Right ventricle myocardium inferior (tissue), 1 donor: ENCODE measurements at regions not wholly inside any gene's neighbourhood (a gene's known extent, or its start where the extent isn't known, plus 50 kb on each side); places are given as distances from the start of the nearest gene placed in this dataset.
A peak's percentile ranks its signal among the peaks of the same experiment; 100 is the strongest.
"Not testable (repeated sequence)": the region's sequence is repeated elsewhere in the genome, so short reads cannot be mapped to it uniquely, and the experiment has no call there.

Source experiments
- ATAC-seq: fragments of 200-7000 bp; cut with Tn5 transposase; one replicate; pipeline ENCODE4 v1.9.1; 2020; ENCODE audit warnings: mild to moderate bottlenecking, moderate library complexity
- DNase-seq: peaks from one replicate; pipeline ENCODE4 v3.0.0; 2021; ENCODE audit errors: missing footprints
- intact Hi-C: fragments of 100-400 bp; cut with DNase I; formaldehyde crosslinking; loops from one replicate; pipeline ENCODE4 v1.11.0; 2022
- donor health status: DM: no; HTN: yes; CAD: no; lungs with severe emphysema.

- no peak for ATAC-seq
- intact Hi-C loops, result loop anchor here (5.0 kb wide), 1 partner anchor 163 kb away; no protein-coding TSS in a partner anchor
- DNase-seq, result no peak
These were observed 222.6 kb upstream of the CHAC2 start for GRCh38 chr2:53544871-53545558.

DNA sequence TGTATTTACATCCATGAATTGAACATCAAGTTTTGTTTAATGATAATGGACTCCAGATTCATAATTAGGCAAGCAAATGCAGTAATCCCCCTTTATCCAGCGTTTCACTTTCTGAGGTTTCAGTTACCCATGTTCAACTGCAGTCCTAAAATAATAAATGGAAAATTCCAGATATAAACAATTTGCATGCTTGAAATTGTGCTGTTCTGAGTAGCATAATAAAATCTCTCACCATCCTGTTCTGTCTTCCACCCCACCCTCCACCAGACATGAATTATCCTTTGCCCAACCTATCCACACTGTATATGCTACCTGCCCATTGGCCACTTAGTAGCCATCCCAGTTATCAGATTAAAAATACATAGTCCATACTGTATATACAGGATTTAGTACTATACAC, 224.5 kb upstream of the CHAC2 start:
- no peak for DNase-seq
- intact Hi-C loops, result no loop called here

GRCh38 chr2:53536583-53537361, 230.8 kb upstream of the CHAC2 start:
- DNase-seq, result no peak
- intact Hi-C loops, result no loop called here
- peak; percentile 83 for ATAC-seq

More for the DNA sequence above, 224.5 kb upstream of the CHAC2 start:
- no peak for ATAC-seq

DNA sequence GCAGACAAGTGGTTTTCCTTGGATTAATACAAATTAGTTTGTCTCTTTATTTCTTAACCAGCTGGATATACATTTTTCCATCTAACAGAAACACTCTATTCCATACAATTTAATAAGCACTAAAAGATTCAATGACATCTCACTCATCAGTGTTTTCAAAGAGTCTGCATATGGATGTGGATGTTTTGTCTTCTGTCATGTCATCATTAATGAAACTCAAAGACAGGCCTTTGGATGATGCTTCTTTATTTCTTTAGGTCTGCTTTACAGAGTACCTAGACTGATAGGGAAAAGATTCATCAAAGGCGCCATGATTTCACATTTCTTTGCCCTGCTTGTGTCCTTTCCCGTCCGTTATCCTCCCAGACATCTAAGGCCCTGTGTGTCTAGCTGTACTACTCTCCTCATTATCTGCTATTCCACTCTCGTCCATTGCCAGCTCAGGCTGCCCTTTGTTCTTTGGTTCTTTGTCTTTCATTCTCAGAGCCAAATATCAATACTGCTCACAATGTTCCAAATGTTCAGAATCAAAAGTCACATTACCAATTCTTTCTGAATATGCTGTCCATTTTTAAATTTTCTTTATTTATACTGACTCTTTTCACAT, 232.3 kb upstream of the CHAC2 start:
- no peak for ATAC-seq
- DNase-seq, result no peak
- intact Hi-C loops, result no loop called here

DNA sequence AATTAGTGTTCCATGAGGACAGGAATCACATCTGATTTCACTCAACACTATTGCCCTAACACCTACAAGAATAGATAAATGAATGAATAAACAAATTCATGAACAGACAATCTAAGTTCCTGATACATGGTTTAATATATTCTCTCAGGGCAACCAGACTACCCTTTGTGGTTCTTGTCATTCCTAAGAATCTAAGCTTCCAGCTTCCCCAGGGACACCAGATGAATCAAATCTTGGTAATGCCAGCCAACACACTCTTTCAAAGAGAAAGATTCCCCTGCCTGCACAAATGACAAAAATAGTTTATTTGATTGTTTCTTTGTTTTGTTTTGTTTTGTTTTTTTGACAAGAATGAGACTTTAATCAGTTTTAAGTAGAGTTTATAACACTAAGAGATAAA, 237.5 kb upstream of the CHAC2 start:
- intact Hi-C loops, result no loop called here
- ATAC-seq (no peak), DNase-seq (no peak)

DNA sequence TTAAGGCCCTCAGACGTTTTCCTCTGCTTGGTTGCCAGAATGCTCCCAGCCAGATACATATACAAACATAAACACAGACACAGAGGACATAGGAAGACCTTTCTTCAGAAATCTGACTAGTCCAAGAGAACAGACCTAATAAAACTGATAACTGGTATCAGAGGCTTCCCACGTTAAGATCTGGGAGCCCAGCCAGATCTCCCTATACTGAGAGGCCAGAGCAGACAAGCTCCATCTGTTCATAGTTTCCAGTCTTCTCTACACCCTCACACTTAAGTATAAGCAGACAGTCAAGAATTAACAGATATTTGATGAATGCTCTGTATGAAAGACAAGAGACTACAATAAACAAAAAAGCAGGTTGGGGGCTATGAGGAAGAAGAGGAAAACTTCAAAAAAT, 240.5 kb upstream of the CHAC2 start:
- no peak for ATAC-seq
- no peak for DNase-seq
- intact Hi-C loops, result no loop called here

- ATAC-seq (peak; percentile 16), DNase-seq (no peak)
- intact Hi-C loops, result no loop called here
These were observed 247.4 kb upstream of the CHAC2 start for GRCh38 chr2:53519918-53520841.

- intact Hi-C loops, result no loop called here
- ATAC-seq (no peak), DNase-seq (no peak)
These were observed 250.2 kb upstream of the CHAC2 start for GRCh38 chr2:53517406-53517805.

DNA sequence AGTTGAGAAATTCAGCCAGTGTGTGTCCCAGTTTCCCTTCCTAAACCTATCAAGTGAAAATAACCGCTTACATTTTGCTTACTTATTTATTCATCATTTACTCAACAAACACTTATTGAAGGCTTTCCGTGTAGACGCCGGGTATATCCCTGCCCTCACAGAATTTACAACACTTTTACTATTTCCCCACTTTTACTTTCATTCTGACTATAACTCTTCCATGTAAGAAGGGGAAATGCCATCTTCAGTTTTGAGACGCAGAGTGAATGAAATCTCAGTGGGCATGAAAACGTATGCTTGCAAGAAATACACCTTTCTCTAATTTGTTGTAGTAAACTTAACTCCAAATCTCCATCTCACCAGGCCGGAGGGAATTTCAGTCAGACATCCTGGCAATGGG, 251.0 kb upstream of the CHAC2 start:
- intact Hi-C loops, result no loop called here
- ATAC-seq (no peak), DNase-seq (no peak)

DNA sequence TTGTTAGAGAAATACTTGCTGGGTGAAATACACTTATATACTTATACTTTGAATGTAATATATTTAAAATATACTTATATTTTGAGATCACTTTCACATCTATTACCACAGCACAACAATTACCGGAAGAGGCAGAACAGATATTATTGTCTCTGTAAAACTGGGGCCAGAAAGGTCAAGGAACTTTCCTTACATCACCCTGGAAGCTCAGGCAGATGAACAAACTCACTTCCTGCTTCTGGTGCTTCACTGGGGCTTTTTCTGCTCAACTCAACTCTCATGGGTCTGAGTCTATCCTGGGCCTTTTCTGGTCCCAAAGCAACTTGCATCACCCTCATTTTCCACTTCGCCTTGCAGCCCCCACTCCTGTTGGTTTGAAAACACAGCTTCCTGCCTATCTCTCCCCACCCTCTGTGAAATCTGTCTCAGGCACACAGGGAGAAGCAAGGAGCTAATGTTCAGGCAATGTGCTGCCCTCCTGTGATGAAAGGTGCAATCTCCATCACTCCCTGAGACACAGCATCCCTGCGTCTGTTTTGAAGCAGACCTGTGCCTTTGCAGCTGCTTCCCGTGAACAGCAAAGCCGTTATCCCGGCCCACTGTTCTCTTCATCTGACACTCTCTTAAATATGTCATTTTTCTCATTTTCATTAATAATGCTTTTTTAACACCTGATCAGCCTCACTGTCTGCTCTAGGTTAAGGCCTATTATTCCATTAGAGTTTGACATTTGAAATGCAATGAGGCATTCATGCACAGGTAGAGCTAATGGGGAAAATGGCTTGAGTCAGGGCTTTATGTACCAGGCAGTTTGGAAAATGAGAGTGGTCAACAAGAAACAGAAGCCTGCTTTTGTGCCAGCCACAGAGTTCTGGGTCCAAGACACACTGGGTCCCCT, 251.9 kb upstream of the CHAC2 start:
- intact Hi-C loops, result no loop called here
- DNase-seq, result no peak
- ATAC-seq, result no peak

DNA sequence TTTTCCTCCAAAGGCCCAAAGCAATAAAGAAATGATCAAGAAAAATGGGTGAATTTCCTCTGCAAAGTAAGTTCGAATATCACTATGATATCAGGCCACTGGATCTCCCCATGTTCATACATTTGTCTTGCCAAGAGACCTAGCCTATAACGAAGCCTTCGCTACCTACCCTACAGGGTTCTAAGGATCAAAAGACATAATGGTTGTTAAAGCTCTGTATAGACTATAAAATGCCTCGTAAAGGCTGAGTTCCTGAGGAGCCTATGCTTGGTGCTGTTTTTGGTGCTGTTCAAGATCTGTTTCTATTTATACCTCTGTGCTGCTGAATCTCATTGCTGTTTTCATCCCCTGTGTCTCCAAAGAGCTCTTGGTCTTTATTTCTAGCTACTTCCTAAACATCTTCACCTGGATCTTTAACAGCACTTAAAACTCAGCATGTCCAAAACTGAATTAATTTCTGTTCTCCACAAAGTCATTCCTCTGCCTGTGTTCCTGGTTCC, 254.4 kb upstream of the CHAC2 start:
- no peak for ATAC-seq

GRCh38 chr2:53512071-53512826, 255.4 kb upstream of the CHAC2 start:
- ATAC-seq, result no peak
- intact Hi-C loops, result no loop called here
- DNase-seq, result no peak

More for the DNA sequence above, 254.4 kb upstream of the CHAC2 start:
- no peak for DNase-seq
- intact Hi-C loops, result no loop called here

DNA sequence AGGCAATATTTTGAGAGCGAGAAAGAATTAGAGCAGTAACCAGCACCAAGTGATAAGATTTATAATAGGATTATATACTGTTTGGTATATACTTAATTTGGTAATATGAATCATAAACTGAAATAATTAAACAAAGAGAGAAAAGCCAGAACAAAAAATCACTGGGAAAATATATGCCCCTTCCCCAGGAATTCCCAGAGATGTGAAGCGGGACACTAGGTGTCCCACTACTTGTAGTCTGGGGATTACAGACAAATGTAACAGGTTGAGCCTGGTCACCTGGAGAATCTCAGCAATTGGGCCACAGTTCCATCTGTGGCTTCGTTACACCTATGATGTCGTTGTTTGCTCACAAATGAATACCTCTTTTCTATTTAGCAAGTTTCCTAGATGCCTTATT, 256.1 kb upstream of the CHAC2 start:
- no peak for ATAC-seq
- intact Hi-C loops, result no loop called here

DNA sequence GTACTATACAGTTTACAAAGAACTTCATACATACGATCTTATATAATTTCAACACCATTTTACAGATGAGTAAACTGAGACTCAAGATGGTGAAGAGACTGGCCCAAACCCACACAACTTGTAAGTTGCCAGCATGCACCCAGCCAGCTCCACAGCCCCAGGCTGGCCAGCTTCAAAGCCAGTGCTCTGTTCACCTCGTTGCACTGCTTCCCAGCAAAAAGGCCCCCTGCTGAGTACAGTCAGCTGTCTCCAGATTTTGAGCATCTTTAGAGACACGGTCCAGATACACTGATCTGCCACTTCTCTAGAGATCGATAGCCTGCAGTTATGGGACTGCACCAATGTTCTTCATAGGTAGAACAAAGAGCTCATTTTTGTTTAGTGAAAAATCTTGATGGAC, 257.2 kb upstream of the CHAC2 start:
- ATAC-seq (no peak), DNase-seq (no peak)
- intact Hi-C loops, result no loop called here

More for the DNA sequence above, 256.1 kb upstream of the CHAC2 start:
- no peak for DNase-seq

DNA sequence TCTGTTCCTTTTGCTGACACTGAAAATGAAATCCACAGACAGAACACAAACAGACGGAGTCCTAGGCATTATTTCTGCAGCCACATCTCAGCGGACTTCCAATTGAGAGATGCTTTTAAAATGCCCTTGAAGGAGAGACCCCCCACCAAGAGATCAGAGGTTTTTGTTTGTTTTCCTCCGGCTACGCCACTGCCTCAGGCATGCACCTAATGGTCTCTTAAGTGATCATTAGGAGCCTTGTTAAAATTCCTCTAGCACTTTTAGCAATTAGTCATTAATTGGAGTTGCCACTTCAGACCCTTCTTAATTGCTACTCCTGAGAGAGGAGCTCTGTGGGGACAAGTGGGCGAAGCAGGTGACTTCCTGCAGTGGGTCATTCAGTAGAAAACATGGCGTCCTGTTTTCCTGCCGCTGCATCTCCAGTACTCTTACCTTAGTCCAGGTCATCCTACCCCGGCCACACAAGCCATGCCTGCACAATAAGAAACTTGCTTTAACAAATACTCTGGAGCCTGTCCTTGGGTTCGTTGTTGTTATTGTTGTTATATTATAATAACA, 257.7 kb upstream of the CHAC2 start:
- DNase-seq, result no peak
- intact Hi-C loops, result no loop called here
- ATAC-seq, result no peak

GRCh38 chr2:53508667-53509066, 258.9 kb upstream of the CHAC2 start:
- intact Hi-C loops, result no loop called here
- ATAC-seq, result no peak
- no peak for DNase-seq

GRCh38 chr2:53507070-53507469, 260.5 kb upstream of the CHAC2 start:
- ATAC-seq, intact Hi-C loops, DNase-seq: not testable (repeated sequence)
